GM23248 (cell line): ENCODE measurements at regions not wholly inside any gene's neighbourhood (a gene's known extent, or its start where the extent isn't known, plus 50 kb on each side); places are given as distances from the start of the nearest gene placed in this dataset.

Source experiments
- EZH2 ChIP-seq: fragments of 200-600 bp; sonication (generic); IDR thresholded peaks from 2 replicates; pipeline ENCODE4 v1.6.1; 2018; ENCODE audit warnings: antibody characterized with exemption, mild to moderate bottlenecking; ENCODE audit not compliant: insufficient read depth, poor library complexity, severe bottlenecking
- EZH2phosphoT487 ChIP-seq: fragments of 200-600 bp; sonication (generic); IDR thresholded peaks from 2 replicates; pipeline ENCODE4 v1.6.1; 2018; ENCODE audit warnings: antibody characterized with exemption, moderate library complexity, mild to moderate bottlenecking, low read depth; ENCODE audit not compliant: insufficient read depth

DNA sequence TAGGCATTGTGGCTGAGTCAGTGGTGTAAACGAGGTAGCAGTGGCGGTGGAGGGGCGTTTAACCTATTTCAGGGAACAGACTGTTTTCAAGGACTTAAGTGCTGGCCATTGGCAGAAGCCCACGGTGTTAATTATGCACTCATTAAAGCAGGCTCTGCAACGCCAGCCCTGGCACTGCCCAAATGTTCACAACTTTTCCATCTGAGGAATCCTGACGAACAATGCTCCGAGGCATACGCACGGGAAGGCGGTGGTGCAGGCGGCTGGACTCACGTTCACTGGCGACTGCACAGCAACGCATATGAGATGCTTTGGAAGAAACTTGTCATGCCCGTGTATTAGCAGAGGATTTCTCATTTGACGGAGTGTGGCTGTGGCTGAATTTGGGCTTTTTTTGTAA, 70.6 kb upstream of the SLC24A4 start:
- TF ChIP-seq EZH2, result no peak
- TF ChIP-seq EZH2phosphoT487, result no peak
